Brain microvascular endothelial cell (primary cell): ENCODE measurements at regions not wholly inside any gene's neighbourhood (a gene's known extent, or its start where the extent isn't known, plus 50 kb on each side); places are given as distances from the start of the nearest gene placed in this dataset.

ENCODE experiments used
- DNase-seq: peaks from one replicate; pipeline ENCODE4 v3.0.0-alpha.2; 2020
- H3K27ac ChIP-seq: fragments of 250-450 bp; sonication (Bioruptor Pico); 2 replicates; pipeline ENCODE4 v1.5.1; 2020; ENCODE audit warnings: mild to moderate bottlenecking, moderate library complexity
- H3K27me3 ChIP-seq: fragments of 250-450 bp; sonication (Bioruptor Pico); replicated peaks from 2 replicates; pipeline ENCODE4 v1.5.1; 2020; ENCODE audit warnings: mild to moderate bottlenecking
- H3K36me3 ChIP-seq: fragments of 250-450 bp; sonication (Bioruptor Pico); replicated peaks from 2 replicates; pipeline ENCODE4 v1.5.1; 2020; ENCODE audit warnings: mild to moderate bottlenecking
- H3K4me3 ChIP-seq: 2 replicates; pipeline ENCODE4 v1.5.1; 2011; ENCODE audit warnings: low read depth, mild to moderate bottlenecking, control low read depth, low read length, moderate library complexity
- in situ Hi-C: cut with HindIII; loops from 2 replicates; pipeline ENCODE4 v1.10.0; 2017; ENCODE audit warnings: low sequenced_read_pairs, low pct_ligation_motif_present
- TF ChIP-seq, protein P1 (sequence below): IDR thresholded peaks from 2 replicates; pipeline ENCODE4 v1.5.1; 2011; ENCODE audit warnings: low read depth, mild to moderate bottlenecking, moderate library complexity, low read length, control low read depth, inconsistent platforms; ENCODE audit errors: missing control alignments

DNA sequence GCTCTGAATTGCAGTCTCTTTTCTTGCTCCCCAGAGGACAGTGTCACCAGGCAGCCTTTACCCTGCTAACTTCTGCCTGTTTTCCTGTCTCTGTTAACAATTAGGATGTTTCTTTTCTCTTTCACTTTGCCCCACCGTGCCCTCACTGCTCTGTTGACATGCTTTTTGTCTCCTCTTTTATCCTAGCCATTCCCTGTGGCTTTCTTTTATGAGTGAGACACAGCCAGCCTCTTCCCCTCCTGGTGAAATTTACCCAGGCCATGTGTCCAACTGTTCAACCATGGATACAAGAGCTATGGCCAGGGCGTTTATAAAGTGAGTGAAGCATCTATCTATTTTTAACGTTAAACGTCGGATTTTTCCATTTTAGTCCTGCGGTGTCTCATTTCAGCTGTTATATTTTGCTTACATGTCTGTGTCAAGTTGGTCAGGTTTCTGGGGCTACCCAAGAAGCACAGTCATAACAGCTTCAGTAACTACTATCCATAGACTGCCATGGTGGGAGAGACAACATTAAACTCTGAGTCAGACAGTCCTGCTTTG is 443.2 kb upstream of the AZI2 start:
- Histone ChIP-seq H3K27ac (no peak overlapping the region), H3K4me3 (no peak overlapping the region), H3K36me3 (no peaks in the 10 kb centered on the region), H3K27me3 (no peaks in the 10 kb centered on the region)
- TF ChIP-seq, protein P1, sequence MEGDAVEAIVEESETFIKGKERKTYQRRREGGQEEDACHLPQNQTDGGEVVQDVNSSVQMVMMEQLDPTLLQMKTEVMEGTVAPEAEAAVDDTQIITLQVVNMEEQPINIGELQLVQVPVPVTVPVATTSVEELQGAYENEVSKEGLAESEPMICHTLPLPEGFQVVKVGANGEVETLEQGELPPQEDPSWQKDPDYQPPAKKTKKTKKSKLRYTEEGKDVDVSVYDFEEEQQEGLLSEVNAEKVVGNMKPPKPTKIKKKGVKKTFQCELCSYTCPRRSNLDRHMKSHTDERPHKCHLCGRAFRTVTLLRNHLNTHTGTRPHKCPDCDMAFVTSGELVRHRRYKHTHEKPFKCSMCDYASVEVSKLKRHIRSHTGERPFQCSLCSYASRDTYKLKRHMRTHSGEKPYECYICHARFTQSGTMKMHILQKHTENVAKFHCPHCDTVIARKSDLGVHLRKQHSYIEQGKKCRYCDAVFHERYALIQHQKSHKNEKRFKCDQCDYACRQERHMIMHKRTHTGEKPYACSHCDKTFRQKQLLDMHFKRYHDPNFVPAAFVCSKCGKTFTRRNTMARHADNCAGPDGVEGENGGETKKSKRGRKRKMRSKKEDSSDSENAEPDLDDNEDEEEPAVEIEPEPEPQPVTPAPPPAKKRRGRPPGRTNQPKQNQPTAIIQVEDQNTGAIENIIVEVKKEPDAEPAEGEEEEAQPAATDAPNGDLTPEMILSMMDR, result no peak
- in situ Hi-C loops, result no loop called here
- DNase-seq, result peak; percentile 73

DNA sequence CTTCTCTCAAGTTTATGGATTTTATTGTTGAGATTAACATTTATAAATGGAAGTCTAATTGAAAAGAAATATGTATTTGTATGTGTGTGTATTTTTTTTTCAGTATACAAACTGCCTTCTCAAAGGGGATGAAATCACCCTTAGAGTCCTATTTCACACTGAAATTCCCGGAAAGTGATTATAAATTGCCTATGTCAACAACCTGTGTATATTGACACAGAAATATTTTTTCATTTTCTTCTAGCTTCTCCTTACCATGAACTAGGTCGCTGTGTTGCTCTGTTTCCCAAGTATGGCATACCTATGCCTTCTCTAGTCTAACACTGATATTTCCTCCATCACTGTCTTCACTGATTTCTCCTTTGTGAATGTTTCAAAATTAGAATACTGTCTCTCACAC is 444.0 kb upstream of the AZI2 start:
- no peaks in the 10 kb centered on the region for H3K27me3 ChIP-seq
- DNase-seq, result no peak
- in situ Hi-C loops, result no loop called here
- TF ChIP-seq, protein P1, result no peak
- H3K4me3 ChIP-seq, result no peak overlapping the region
- H3K27ac ChIP-seq, result no peak overlapping the region
- no peaks in the 10 kb centered on the region for H3K36me3 ChIP-seq

DNA sequence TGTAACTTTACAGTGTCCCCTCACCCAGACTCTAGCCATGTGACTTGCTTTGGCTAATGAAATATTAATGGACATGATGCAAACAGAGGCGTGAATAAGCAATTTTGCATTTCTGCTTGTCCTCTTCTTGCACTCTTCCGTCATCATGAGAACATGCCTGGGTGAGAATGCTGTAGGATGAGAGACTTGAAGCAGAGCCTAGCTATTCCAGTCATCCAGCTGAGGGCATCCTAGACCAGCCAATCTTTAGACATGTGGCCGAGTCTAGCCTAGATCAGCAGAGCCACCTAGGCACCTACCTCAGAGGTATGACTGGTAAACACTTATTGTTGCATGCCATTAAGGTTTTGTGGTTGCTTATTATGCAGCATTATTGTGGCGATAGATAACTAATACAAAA is 450.5 kb upstream of the AZI2 start:
- in situ Hi-C loops, result no loop called here
- TF ChIP-seq, protein P1, result no peak
- Histone ChIP-seq H3K4me3 (no peak overlapping the region), H3K27me3 (no peaks in the 10 kb centered on the region), H3K36me3 (no peaks in the 10 kb centered on the region), H3K27ac (no peak overlapping the region)
- DNase-seq, result no peak

DNA sequence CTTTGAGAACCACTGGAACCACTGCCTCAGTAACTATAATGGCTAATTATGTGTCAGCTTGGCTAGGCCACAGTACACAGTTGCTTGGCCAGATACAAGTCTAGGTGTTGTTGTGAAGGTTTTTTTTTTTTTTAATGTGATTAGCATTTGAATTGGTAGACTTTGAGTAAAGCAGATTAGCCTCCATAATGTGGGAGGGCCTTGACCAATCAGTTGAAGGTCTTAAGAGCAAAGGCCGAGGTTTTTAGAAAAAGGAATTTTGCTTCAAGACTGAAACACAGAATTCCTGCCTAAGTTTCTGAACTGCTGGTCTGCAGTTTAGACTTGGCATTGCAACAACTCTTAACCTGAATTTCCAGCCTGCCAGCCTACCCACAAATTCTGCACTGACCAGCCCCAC is 451.6 kb upstream of the AZI2 start:
- no peaks in the 10 kb centered on the region for H3K36me3 ChIP-seq
- DNase-seq, result no peak
- in situ Hi-C loops, result no loop called here
- TF ChIP-seq, protein P1, result no peak
- no peak overlapping the region for H3K4me3 ChIP-seq
- H3K27ac ChIP-seq, result no peak overlapping the region
- H3K27me3 ChIP-seq, result no peaks in the 10 kb centered on the region

DNA sequence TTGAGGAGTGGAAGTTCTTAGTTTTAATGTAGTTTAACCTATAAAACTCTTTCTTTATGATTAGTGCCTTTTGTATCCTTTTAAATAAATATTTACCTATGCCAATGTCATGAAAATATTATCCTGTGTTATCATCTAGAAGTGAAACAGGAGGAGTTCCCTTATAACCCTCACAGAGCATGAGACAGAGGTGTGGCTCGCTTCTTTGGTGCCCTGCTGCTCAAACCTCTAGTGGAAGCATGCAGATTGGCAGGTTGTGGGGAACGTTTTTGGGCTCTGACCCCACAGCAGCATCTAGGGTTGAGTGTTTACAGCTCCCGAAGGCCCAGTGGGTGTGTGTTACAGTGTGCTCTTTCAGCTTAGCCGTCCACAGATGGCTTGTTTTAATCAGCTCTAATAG is 459.4 kb upstream of the AZI2 start:
- TF ChIP-seq, protein P1, result no peak
- Histone ChIP-seq H3K36me3 (no peaks in the 10 kb centered on the region), H3K27me3 (no peaks in the 10 kb centered on the region), H3K27ac (no peak overlapping the region), H3K4me3 (no peak overlapping the region)
- DNase-seq, result no peak
- in situ Hi-C loops, result no loop called here

DNA sequence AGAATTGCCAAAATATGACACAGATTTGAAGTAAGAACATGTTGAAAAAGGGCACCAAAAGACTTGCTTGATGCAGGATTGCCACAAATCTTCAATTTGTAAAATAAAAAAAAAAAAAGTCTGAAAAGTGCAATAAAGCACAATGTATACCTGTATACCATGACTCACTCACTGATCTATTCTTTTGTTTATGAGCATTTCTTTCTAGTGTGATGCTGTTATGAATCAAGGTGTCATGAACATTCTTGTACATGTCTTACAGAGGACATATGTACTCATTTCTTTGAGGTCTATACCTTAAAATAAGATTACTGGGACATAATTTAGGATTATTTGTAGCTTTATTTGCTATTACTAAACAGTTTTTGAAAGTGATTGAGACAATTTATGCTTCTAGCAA is 464.9 kb upstream of the RBMS3 start:
- Histone ChIP-seq H3K4me3 (no peak overlapping the region), H3K27me3 (no peaks in the 10 kb centered on the region), H3K36me3 (no peaks in the 10 kb centered on the region), H3K27ac (no peak overlapping the region)
- DNase-seq, result no peak
- TF ChIP-seq, protein P1, result no peak
- in situ Hi-C loops, result no loop called here
